A549 (cell line): ENCODE measurements at regions not wholly inside any gene's neighbourhood (a gene's known extent, or its start where the extent isn't known, plus 50 kb on each side); places are given as distances from the start of the nearest gene placed in this dataset.

Experiments used
- CBX2 ChIP-seq: fragments of 200-600 bp; sonication (generic); IDR thresholded peaks from 2 replicates; pipeline ENCODE4 v1.6.1; 2016; ENCODE audit warnings: low read depth, mild to moderate bottlenecking, borderline replicate concordance
- POLR2A ChIP-seq: IDR thresholded peaks from 2 replicates; pipeline ENCODE4 v1.6.1; 2012; ENCODE audit warnings: mild to moderate bottlenecking, low read length
- TF ChIP-seq, protein P1 (sequence below): fragments of >200 bp; sonication (Bioruptor Twin); formaldehyde crosslinking; IDR thresholded peaks from 3 replicates; pipeline ENCODE4 v1.5.1; 2016

DNA sequence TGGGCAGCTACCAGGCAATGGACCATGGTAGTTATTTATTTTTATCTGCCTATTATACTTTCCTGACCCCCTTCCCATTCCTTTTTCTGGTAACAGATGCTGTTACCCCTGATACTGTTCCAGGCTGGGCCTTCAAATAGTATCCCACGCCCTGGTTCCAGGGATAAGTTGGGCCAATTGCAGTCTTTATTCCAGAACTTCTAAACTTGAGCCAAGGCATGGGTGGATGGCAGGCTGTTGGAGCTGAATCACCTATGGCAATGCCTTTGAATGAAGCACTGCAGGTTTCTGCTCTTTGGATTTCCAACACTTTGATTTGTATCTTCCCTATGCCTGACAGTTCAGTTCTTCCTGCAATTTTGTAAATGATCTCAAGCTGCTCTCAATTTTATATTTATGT is 99.2 kb upstream of the LHCGR start:
- no peak for TF ChIP-seq CBX2
- TF ChIP-seq, protein P1, sequence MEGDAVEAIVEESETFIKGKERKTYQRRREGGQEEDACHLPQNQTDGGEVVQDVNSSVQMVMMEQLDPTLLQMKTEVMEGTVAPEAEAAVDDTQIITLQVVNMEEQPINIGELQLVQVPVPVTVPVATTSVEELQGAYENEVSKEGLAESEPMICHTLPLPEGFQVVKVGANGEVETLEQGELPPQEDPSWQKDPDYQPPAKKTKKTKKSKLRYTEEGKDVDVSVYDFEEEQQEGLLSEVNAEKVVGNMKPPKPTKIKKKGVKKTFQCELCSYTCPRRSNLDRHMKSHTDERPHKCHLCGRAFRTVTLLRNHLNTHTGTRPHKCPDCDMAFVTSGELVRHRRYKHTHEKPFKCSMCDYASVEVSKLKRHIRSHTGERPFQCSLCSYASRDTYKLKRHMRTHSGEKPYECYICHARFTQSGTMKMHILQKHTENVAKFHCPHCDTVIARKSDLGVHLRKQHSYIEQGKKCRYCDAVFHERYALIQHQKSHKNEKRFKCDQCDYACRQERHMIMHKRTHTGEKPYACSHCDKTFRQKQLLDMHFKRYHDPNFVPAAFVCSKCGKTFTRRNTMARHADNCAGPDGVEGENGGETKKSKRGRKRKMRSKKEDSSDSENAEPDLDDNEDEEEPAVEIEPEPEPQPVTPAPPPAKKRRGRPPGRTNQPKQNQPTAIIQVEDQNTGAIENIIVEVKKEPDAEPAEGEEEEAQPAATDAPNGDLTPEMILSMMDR: no peak
- TF ChIP-seq POLR2A: no peak
